Esophagus squamous epithelium (tissue), 4 donors: ENCODE measurements at regions not wholly inside any gene's neighbourhood (a gene's known extent, or its start where the extent isn't known, plus 50 kb on each side); places are given as distances from the start of the nearest gene placed in this dataset.

ENCODE experiments used
- CTCF ChIP-seq, 6 experiments: fragments of 450-650 bp in 4 of 6; fragments of 200-600 bp in 2 of 6; sonication (generic) in 2 of 6; IDR thresholded peaks; one replicate each; pipeline ENCODE4 v1.5.1; 2016 to 2019; ENCODE audit warnings: antibody characterized with exemption in 6 of 6, mild to moderate bottlenecking in 4 of 6, moderate library complexity in 4 of 6
- POLR2A ChIP-seq, 4 donors: fragments of 450-650 bp; IDR thresholded peaks; one replicate each; pipeline ENCODE4 v1.6.1; 2017; ENCODE audit warnings: antibody characterized with exemption in 4 of 4, mild to moderate bottlenecking in 4 of 4, moderate library complexity in 3 of 4

GRCh38 chr5:123835421-123835820 lies 323.4 kb downstream of the CSNK1G3 start:
- no peak for TF ChIP-seq CTCF (IDR thresholded peaks at IDR 0.05)
- TF ChIP-seq POLR2A (IDR thresholded peaks at IDR 0.05), result no peak
